Fibroblast of mammary gland (primary cell): ENCODE measurements at regions not wholly inside any gene's neighbourhood (a gene's known extent, or its start where the extent isn't known, plus 50 kb on each side); places are given as distances from the start of the nearest gene placed in this dataset.

Source experiments
- DNase-seq: peaks from one replicate; pipeline ENCODE4 v3.0.0-alpha.2; 2010; ENCODE audit warnings: low read depth
- H3K4me3 ChIP-seq: 2 replicates; pipeline ENCODE4 v1.5.1; 2011; ENCODE audit warnings: low read depth, mild to moderate bottlenecking, low read length, moderate library complexity; ENCODE audit not compliant: control insufficient read depth
- TF ChIP-seq, protein P1 (sequence below): conservative IDR thresholded peaks from 2 replicates; pipeline ENCODE4 v1.5.1; 2011; ENCODE audit warnings: low read depth, low read length, inconsistent platforms; ENCODE audit not compliant: control insufficient read depth, insufficient read depth

DNA sequence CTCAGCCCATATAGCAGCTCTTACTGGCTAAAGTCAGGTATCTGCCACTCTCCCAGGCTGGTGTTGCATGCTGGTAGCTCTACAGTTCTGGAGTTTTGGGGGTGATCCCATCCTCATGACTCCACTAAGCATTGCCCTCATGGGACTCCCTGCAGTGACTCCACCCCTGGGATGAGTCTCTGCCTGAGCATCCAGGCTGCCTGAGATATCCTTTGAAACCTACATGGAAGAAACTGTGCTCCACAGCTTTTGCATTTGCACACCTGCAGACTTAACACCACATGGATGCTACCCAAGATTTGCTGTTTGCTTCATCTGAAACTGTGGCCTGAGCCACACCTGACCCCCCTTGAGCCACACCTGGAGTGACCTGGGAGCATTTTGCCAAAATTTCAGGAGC is 226.4 kb downstream of the C1orf94 start:
- DNase-seq = no peak

DNA sequence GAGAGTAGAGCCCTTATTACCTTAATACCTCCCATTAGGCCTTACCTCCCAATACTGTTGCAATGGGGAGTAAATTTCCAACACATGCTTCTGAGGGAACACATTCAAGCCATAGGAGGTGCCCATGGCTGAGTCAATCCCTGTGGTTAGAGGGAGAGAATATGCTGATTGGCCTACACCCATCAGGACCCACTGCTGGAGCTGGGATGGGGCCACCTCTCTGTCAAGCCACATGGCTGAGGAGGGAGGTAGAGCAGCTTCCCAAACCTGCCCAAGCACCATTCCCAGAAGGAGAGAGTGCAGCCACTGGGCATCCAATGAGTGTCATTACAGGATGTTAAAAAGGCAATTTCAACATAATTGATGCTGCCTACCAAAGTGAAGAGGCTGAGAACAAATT is 228.1 kb downstream of the C1orf94 start:
- TF ChIP-seq, protein P1, sequence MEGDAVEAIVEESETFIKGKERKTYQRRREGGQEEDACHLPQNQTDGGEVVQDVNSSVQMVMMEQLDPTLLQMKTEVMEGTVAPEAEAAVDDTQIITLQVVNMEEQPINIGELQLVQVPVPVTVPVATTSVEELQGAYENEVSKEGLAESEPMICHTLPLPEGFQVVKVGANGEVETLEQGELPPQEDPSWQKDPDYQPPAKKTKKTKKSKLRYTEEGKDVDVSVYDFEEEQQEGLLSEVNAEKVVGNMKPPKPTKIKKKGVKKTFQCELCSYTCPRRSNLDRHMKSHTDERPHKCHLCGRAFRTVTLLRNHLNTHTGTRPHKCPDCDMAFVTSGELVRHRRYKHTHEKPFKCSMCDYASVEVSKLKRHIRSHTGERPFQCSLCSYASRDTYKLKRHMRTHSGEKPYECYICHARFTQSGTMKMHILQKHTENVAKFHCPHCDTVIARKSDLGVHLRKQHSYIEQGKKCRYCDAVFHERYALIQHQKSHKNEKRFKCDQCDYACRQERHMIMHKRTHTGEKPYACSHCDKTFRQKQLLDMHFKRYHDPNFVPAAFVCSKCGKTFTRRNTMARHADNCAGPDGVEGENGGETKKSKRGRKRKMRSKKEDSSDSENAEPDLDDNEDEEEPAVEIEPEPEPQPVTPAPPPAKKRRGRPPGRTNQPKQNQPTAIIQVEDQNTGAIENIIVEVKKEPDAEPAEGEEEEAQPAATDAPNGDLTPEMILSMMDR = no peak
- no peak overlapping the region for H3K4me3 ChIP-seq
- DNase-seq = no peak

More for the DNA sequence above, 226.4 kb downstream of the C1orf94 start:
- no peak overlapping the region for H3K4me3 ChIP-seq
- TF ChIP-seq, protein P1 = no peak

DNA sequence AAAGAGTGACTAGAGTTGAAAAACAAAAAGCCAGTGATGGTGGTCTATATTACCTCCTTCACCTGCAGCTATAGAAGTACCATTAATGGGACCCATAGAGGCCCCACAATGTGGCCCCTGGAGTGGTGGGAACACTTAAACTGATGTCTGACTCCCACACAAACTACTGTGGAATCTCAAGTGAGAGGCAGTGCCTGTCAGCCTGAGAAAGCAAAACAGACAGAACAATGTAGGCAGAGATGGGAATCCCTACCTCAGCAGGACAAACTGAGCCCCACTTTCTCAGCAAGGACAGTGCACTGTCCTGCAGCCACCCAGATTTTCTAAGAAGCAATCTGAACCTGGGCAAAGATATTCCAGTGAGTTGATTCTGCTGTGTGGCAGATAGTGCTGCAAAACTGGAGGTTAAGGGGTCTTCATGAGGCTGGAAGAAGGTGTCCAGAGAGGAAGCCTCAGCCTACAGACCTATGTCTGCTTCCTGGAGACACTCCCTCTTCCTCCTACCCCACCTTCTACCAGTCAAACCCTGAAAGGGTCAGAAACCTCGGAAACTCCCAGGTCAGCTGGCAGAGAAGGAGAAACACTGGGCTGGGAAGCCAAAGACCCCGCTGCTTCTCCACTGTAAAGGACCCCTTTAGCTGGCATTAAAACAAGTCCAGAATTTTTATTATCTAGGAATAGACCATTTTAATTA is 228.7 kb downstream of the C1orf94 start:
- TF ChIP-seq, protein P1 = no peak
- H3K4me3 ChIP-seq = no peak overlapping the region
- DNase-seq = no peak

DNA sequence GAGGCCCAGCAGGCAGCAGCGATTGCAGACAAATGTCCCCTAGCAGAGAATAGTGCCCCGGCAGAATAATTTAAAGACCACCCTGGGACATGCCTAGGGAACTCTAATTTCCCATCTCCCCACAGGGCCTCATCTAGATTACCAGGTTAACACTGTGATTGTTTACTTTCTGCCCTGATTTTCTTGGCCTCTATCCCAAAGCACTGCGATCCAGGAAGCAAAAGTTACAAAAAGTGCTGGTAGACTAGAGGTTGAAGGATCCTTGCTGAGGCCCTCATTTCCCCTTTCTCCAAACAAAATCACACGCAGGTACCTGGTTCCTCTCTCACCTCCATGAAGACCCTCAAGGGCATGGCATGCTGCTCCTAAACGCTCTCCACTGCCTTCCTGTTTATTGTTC is 229.7 kb downstream of the C1orf94 start:
- H3K4me3 ChIP-seq = no peak overlapping the region
- TF ChIP-seq, protein P1 = no peak
- DNase-seq = no peak

DNA sequence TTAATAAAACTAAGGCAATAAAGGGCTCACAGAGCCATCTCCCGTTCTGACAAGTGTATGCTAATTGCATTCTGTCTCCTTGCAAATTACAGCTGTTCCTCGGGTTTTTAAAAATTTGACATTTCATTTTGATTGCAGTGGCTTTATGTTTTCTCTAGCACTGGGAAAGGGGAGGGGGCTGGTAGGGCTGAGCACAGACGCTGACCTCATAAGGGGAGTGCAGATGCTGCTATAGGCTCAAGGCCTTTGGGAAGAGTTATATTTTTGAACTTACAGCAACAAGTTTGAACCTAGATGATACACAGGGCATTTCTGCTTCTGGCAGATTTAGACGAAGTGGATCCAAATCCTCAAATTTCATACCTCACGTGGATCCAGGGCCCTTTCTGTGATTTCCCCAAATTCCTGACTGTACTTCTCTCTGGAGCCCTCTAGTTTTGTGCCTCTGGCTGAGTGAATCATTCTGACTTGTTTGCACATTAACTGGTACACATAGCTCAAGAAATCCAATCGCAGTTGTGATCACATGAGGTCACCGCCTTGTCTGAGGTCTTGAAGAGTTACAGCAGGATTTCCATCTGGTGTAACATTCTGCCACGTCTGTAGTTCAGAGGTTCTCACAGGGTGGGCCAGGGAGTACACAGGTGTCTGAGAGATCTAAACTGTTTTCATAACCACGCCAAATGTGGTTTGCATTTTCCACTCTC is 230.3 kb downstream of the C1orf94 start:
- TF ChIP-seq, protein P1 = no peak
- DNase-seq = no peak

DNA sequence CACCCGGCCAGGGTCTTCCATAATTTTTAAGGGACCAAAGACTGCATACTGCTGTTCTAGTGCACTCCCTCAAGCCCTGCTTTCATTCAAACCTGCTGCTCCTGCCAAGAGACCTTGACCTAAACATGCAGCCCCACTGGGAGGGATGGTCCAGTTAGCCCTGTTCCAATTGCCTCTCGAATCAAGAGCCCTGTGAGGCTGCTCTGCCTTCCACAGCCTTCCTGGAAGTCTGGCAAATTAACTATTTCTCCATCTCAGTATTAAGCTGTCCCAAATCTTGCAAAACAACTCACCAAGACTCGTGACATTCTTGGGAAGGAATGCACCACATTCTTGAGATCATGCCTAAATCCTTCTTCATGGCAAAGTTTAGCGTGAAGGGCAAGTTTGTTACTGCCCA is 231.3 kb downstream of the C1orf94 start:
- TF ChIP-seq, protein P1 = no peak
- no peak overlapping the region for H3K4me3 ChIP-seq
- no peak for DNase-seq

More for the DNA sequence above, 230.3 kb downstream of the C1orf94 start:
- H3K4me3 ChIP-seq = no peak overlapping the region
